ENCODE measurements at regions not wholly inside any gene's neighbourhood (a gene's known extent, or its start where the extent isn't known, plus 50 kb on each side); places are given as distances from the start of the nearest gene placed in this dataset.
"Not testable (repeated sequence)": the region's sequence is repeated elsewhere in the genome, so short reads cannot be mapped to it uniquely, and the experiment has no call there.

DNA sequence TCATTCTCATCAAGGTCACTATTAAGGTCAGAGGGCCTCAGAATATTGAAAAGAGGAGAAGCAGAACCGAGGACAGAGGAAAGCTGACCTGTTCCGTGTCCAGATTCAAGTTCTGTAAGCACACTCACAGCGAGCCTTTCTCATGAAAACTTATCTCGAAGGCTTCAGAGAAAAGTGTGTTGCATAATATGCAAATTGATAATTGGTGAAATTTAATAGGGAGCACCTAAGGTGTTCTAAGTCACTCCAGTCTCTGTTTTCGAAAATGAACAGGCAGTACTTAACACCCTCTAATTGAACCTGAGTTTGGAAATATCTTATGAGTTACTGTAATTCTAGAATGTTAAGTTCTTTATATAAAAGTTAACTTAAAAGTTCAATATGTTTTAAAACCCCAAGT lies 181.2 kb upstream of the PDE10A start:
- DNase-seq: no peak

DNA sequence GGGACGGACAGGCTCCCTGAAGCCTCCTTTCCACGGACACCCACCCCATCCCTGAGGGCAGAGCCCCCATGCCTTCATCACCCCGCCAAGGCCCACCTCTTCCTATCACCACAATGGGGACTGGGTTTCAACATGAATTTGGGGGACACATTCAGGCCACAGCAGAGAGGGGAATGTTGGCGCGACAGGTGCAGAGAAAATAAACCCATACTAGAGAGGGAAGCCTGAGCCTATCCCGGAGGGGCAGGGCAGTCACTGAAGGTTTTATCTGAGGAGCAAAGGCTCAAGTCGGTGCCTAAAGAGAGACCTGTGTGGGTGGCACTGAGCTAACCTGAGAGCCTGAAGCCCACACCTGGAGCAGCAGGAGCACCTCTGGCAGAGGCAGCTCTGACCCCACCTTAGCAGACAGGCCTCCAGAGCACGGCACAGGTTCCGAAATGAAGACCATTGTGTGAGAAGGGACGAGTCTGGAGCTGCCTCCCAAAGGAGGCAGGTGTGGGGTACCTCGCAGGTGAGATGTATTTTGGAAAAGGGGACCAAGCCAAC lies 180.6 kb upstream of the PDE10A start:
- DNase-seq: no peak

DNA sequence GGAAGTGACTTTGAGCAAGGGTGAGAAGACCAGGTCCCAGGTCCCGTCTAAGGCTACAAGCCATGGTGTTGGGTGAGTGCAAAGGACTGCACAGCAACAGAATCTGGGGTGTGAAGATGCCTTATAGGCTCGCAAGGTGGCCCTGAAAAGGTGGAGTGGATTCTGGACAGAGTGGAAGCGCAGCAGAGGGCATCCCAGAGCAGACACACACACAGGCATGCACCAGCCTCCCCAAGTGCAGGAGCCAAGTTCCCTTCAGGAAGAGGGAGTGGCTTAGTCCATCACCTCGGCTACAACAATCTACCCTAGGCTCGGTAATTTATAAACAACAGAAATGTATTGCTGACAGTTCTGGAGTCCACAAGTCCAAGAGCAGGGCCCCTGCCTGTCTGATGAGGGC lies 180.1 kb upstream of the PDE10A start:
- DNase-seq: no peak

DNA sequence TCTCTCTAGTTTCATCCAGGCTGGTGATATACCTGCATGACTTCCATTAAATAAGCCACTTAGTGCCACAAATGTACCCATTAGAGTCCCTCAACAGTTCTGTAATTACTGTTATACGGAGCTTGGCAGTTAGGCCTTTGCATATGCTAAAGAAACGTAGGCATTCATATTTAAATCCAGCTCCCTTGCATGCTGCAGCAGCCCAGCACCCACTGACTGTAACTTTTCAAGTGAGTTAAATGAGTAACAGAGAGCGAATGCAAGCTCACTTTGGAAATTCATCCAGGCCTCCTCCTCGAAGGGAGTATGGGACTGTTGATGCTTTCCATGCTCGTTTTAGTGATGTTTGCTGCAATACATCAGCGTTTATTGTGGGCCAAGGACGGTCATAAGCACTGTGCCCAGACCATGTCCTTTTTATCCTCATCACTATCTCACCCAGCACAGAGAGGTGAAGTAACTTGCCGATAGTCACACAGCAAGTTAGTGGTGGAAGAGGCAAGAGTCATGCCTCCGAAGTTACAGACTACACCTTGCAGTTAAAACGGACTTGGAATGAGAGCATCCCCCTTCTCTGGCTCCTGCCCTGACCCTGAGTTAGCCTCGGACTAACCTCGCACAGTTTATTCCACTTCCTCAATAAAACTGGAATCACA lies 179.4 kb upstream of the PDE10A start:
- DNase-seq: no peak

- no peak for DNase-seq
Observed at GRCh38 chr6:165841153-165841558, 178.1 kb upstream of the PDE10A start.

- DNase-seq: no peak
Observed at GRCh38 chr6:165837948-165838745, 175.1 kb upstream of the PDE10A start.

- not testable (repeated sequence) for DNase-seq
Observed at GRCh38 chr6:165836648-165837047, 173.6 kb upstream of the PDE10A start.

DNA sequence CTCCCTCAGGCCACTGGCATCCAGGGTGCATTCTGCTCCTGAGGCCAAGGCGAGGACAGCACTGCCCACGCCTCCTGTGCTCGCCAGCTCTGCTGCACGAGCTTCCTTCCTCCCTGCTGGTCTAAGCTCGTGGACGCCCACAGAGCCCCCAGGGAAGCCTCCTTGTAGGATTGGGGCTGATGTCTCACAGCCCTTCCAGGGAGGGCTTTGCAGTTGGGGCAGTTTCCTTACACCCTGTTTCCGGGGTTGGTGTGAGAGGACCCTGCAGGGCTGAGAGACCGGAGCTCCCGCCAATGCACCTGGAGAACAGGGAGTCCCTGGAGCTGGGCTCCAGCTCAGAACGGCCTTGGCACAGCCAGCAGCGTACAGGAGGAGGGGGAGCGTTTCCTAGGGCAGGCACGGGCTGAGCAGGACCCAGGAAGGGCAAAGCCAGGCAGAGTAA lies 172.4 kb upstream of the PDE10A start:
- no peak for DNase-seq

GRCh38 chr6:165834613-165835259 lies 171.7 kb upstream of the PDE10A start:
- peak in 1 of 2 experiments; percentile 32 for DNase-seq

DNA sequence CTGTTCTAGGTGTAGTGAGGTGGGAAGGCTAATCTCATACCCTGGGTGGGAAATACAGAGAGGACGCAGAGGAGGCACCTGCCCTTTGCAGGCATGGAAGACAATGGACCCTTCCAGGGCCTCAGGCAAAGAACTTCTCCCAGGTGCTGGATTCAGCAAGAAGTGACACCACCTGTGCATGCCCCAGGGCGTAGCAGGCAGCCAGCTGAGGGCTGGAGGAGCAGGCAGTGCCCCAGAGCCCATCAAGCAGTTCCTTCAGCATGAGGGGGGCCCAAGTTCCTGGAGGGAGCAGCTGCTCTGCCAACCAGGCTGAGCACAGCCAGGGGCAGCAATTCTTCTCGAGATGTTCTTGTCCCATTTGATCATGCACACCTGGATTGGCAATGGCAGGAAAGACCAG lies 170.3 kb upstream of the PDE10A start:
- DNase-seq: no peak

- no peak for DNase-seq
Observed at GRCh38 chr6:165831812-165832510, 168.9 kb upstream of the PDE10A start.

- DNase-seq: no peak
Observed at GRCh38 chr6:165830761-165831160, 167.7 kb upstream of the PDE10A start.

DNA sequence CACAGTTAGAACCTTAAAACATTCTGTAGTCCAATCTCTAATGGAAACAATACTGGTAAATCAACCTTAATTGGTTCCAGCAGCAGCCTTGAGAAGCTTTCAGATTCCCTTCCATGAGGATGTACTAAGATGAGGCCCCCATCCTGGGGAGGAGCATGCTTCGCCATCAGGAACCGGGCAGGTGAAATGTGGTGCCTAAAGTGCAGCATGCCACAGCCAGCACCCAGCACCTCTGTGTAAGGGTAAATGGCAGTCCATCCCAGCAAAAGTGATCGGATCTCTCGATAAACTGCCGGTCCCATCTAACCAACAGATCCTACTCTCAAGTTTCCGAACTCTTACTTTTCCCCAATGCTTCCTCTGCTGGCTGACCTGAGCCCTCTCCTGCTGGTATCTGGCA lies 166.3 kb upstream of the PDE10A start:
- no peak for DNase-seq

GRCh38 chr6:165827190-165827518 lies 164.1 kb upstream of the PDE10A start:
- DNase-seq: no peak

DNA sequence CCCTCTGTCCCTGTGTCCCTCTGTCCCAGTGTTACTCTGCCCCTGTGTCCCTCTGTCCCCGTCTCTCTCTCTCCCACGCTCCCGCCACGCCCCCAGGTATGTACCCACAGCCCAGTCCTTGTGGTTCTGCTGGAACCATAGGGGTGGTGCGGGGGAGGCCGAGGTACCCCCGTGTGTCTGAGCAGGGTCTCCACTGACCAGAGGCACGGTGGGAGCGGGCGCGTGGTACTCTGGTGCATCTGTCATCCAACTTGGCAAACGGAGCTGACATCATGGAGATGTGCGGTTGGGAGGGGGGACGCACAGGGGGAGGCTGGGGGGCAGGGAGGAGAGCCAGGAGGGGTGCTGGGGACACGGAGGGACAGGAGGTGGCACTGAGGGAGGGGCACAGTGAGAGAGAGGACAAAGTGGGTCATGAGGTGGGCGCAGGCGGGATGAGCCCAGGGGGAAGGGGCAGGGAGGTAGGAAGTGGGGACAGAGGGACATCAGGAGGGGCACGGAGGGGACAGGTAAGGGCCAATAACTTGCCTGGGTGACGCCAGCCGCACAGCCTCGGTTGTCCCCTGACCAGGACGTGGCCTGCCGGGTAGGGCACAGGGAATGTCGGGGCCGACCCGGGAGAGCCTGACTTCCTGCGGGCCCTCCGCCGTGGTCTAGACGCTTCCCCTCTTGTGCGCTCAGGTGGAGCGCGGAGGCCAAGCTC lies 163.6 kb upstream of the PDE10A start:
- no peak for DNase-seq

DNA sequence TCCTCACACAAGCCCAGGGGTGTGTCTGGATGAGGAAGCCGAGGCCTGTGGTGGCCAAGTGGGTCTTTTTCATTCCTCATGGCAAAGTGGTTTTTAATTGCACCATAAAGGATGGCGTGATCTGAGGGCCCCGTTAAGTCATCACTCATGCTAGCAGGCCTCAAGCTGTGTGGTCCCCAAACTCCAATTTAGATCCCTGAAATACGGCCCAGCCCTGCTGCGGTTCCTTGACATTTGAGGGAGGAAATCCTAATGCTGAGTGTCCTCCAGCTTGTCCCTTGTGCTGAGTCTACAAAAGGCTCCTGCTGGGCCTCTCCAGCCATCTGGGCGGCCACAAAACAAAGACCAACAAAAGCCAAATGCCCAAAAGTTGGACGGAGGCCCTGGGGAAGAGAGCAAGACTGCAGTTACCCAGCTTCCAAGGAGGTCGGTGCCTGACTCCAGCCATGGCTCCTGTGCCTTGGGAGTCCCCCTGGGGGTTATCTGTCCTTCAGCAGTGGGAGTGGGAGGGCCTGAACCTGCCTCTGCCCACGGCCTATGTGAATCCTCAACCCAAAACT lies 162.3 kb upstream of the PDE10A start:
- no peak for DNase-seq

DNA sequence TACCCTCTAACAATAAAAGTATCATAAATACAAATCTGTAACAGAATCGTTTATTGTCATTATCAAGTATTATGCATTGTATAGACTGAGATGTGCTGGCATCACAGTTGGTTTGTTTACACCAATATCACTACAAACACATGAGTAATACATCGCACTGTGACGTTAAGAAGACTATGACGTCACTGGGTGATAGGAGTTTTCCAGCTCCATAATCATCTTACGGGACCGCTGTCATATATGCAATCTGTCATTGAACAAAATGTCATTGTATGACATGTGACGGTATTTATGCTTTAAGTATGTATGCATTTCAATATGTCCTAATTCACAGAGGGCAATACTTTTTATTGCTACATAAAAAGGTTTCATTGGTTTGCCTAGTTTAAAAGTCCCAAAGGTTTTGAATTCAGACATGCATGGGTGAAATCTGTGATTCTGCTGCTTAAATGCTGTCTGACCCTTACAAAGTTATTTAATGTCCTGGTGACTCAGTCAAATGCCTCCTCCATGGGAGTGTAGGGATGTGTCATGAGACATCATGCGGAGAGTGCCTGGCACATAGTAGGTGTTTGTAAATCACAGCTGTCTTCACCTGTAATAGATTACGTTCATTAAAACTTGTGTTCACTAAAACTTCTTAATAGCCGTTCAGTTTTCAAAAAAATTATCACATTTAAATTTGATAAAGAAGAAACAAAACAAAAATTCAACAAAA lies 160.7 kb upstream of the PDE10A start:
- DNase-seq: no peak

DNA sequence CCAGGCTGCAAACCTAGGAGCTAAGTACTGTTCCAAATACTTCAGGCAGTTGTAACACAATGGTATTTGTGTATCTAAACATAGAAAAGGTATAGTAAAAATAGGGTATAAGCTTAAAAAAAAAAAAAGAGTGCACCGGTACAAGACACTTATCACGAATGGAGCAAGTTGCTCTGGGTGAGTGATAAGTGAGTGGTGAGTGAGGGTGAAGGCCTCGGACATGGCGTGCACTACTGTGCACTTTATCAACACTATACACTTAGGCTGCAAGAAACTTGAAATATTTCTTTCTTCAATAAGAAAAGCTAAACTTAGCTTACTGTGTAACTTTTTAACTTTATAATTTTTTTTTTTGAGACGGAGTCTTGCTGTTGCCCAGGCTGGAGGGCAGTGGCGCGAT lies 159.5 kb upstream of the PDE10A start:
- no peak for DNase-seq

DNA sequence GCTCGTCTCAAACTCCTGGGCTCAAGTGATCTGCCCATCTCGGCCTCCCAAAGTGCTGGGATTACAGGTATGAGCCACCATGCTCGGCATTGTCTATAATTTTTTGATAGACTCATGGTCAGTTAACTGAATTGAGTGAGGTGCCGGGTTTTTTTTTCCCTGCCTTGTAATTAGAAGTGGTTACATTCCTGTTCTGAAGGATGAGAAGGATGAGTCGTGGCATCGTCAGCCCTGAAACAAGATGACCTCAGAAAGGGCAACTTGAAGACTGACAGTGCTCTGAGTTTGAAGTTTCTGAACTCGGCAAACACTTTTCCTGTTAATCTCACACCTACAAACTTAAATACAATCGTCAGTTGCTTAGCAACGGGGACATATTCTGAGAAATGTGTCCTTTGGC lies 158.7 kb upstream of the PDE10A start:
- DNase-seq: no peak

DNA sequence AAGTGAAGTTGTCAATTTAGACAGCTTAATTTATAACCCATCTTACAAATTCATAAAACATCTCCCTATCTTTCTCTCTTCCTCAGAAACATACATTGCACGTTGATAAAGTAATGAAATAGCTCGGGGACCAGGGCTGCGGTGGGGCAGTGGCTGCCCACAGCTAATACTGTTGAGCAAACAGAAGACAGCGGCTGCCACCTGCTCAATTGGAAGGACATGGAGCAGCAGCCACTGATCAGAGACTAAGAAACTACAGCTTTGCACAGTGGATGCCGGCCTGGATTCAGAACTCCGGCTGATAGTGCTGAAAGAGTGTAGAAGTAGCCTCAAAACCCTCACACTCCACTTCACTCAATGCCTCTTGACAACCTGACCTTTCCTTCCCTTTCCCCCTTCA lies 157.9 kb upstream of the PDE10A start:
- DNase-seq: no peak

- DNase-seq: no peak
Observed at GRCh38 chr6:165820407-165820806, 157.4 kb upstream of the PDE10A start.

GRCh38 chr6:165819394-165819793 lies 156.4 kb upstream of the PDE10A start:
- no peak for DNase-seq

Data from cerebellar nuclear complex (tissue), 1 donor.